K562 (cell line): ENCODE measurements at regions not wholly inside any gene's neighbourhood (a gene's known extent, or its start where the extent isn't known, plus 50 kb on each side); places are given as distances from the start of the nearest gene placed in this dataset.

Experiments used
- ATAC-seq: fragments of 200-7000 bp; cut with Tn5 transposase; 3 replicates; pipeline ENCODE4 v1.9.1; 2020; ENCODE audit warnings: moderate library complexity
- BruUV-seq: library from RNA; stranded (reverse); fragments of 400-500 nt; replicated peaks from 2 replicates; lab custom pipeline; 2021; lab: Mats Ljungman, UMichigan
- CTCF ChIA-PET: fragments of 300-600 bp; formaldehyde crosslinking; extraction: SDS; loops from one replicate; lab custom pipeline; 2021; ENCODE audit warnings: low intra/inter-chr PET ratio; lab: Yijun Ruan, JAX
- POLR2A ChIA-PET: fragments of 300-600, 350-650 bp; sonication (Branson Sonifier 250); formaldehyde crosslinking; extraction: SDS; loops from one replicate; lab custom pipeline; 2021; ENCODE audit warnings: antibody characterized with exemption, inconsistent platforms; lab: Yijun Ruan, JAX
- DNase-seq, 4 experiments: peaks; one replicate each; pipeline versions ENCODE4 v3.0.0 to v3.0.0-alpha.2; 2011 to 2018; ENCODE audit warnings: low spot score in 3 of 4, mixed read lengths in 3 of 4; ENCODE audit errors: extremely low read depth in 1 of 4
- FAIRE-seq: peaks from 2 replicates; lab custom pipeline; 2011; peaks lifted over from hg19 to GRCh38; lab: Jason Lieb, UNC
- H2AFZ ChIP-seq: 2 replicates; pipeline ENCODE4 v1.6.0; 2011; ENCODE audit warnings: low read depth, low read length, control low read depth, inconsistent platforms
- H3K27ac ChIP-seq: fragments of 200-600 bp; 3 replicates; pipeline ENCODE4 v1.8.0; 2011; ENCODE audit warnings: low read depth, mild to moderate bottlenecking, control low read depth, inconsistent platforms, low read length, moderate library complexity, mixed read lengths; ENCODE audit errors: extremely low read depth
- H3K27me3 ChIP-seq, 2 experiments: fragments of 300-600 bp in 1 of 2; 2 replicates in 1 of 2; 3 replicates in 1 of 2; pipeline versions ENCODE4 v1.6.0 to v1.8.0; 2011; ENCODE audit warnings: inconsistent platforms in 2 of 2, low read length in 2 of 2, mild to moderate bottlenecking in 1 of 2, mixed read lengths in 1 of 2, moderate library complexity in 1 of 2; ENCODE audit not compliant: control insufficient read depth in 2 of 2, insufficient read depth in 2 of 2
- H3K36me3 ChIP-seq: fragments of 300-600 bp; 3 replicates; pipeline ENCODE4 v1.8.0; 2011; ENCODE audit warnings: mild to moderate bottlenecking, low read length, inconsistent platforms; ENCODE audit not compliant: control insufficient read depth, insufficient read depth
- H3K4me1 ChIP-seq, 2 experiments: fragments of 200-600 bp in 1 of 2; replicated peaks in 1 of 2; 2 replicates in 1 of 2; 3 replicates in 1 of 2; pipeline versions ENCODE4 v1.5.1 to v1.8.0; 2011; ENCODE audit warnings: inconsistent platforms in 2 of 2, low read length in 2 of 2, mild to moderate bottlenecking in 1 of 2, mixed read lengths in 1 of 2, moderate library complexity in 1 of 2; ENCODE audit not compliant: control insufficient read depth in 2 of 2, insufficient read depth in 2 of 2
- H3K4me2 ChIP-seq: 2 replicates; pipeline ENCODE4 v1.6.1; 2011; ENCODE audit warnings: low read length, control low read depth, inconsistent platforms, mixed read lengths; ENCODE audit not compliant: insufficient read depth
- H3K4me3 ChIP-seq: fragments of 200-600 bp; sonication (generic), shearing (Covaris generic); 2 replicates; pipeline ENCODE4 v1.5.1; 2016; ENCODE audit warnings: control low read depth, inconsistent platforms
- H3K79me2 ChIP-seq: fragments of 200-600 bp; 3 replicates; pipeline ENCODE4 v1.8.0; 2011; ENCODE audit warnings: low read length, inconsistent platforms; ENCODE audit not compliant: control insufficient read depth, insufficient read depth
- H3K9ac ChIP-seq, 2 experiments: 2 replicates each; pipeline versions ENCODE4 v1.6.0 to v1.6.1; 2011; ENCODE audit warnings: low read depth in 2 of 2, low read length in 2 of 2, control low read depth in 1 of 2, inconsistent platforms in 1 of 2, mild to moderate bottlenecking in 1 of 2, mixed read lengths in 1 of 2; ENCODE audit not compliant: insufficient read depth in 1 of 2
- H3K9me1 ChIP-seq: one replicate; pipeline ENCODE4 v1.6.0; 2011; ENCODE audit warnings: inconsistent platforms, mild to moderate bottlenecking, low read length, moderate library complexity; ENCODE audit not compliant: control insufficient read depth, insufficient read depth
- H3K9me3 ChIP-seq: replicated peaks from 2 replicates; pipeline ENCODE4 v1.5.1; 2011; ENCODE audit warnings: low read depth, low read length, inconsistent platforms; ENCODE audit not compliant: control insufficient read depth, insufficient read depth
- H4K20me1 ChIP-seq: replicated peaks from 2 replicates; pipeline ENCODE4 v1.6.1; 2011; ENCODE audit warnings: low read length, inconsistent platforms, mixed read lengths; ENCODE audit not compliant: control insufficient read depth, insufficient read depth
- ASH1L ChIP-seq: fragments of 450-650 bp; IDR thresholded peaks from 2 replicates; pipeline ENCODE4 v1.6.1; 2018; ENCODE audit warnings: borderline replicate concordance, mild to moderate bottlenecking, low read depth; ENCODE audit not compliant: partially characterized antibody
- ATF3 ChIP-seq, 2 experiments: fragments of 450-650 bp in 1 of 2; sonication (generic) in 1 of 2; formaldehyde crosslinking in 1 of 2; IDR thresholded peaks in 1 of 2; conservative IDR thresholded peaks in 1 of 2; 2 replicates each; pipeline versions ENCODE4 v1.6.1 to v1.8.1; 2016 to 2023; ENCODE audit warnings: mild to moderate bottlenecking in 2 of 2, moderate library complexity in 2 of 2, inconsistent platforms in 1 of 2, missing genetic modification reagents in 1 of 2
- EHMT2 ChIP-seq: fragments of 450-650 bp; IDR thresholded peaks from 2 replicates; pipeline ENCODE4 v1.6.1; 2018; ENCODE audit warnings: antibody characterized with exemption
- FOXJ3 ChIP-seq: sonication (generic); formaldehyde crosslinking; IDR thresholded peaks from 2 replicates; pipeline ENCODE4 v1.4.0; 2020; ENCODE audit warnings: mild to moderate bottlenecking, missing genetic modification reagents
- HCFC1 ChIP-seq: IDR thresholded peaks from 2 replicates; pipeline ENCODE4 v1.6.1; 2012; ENCODE audit warnings: low read depth, low read length, improper control_type of control experiment
- NONO ChIP-seq, 2 experiments: fragments of 200-400 bp in 1 of 2; fragments of 450-650 bp in 1 of 2; formaldehyde crosslinking in 1 of 2; IDR thresholded peaks; 2 replicates each; pipeline ENCODE4 v1.6.1; 2017; ENCODE audit warnings: low read depth in 2 of 2, mild to moderate bottlenecking in 2 of 2, moderate library complexity in 2 of 2, low read length in 1 of 2
- PRMT5 ChIP-seq: sonication (generic); formaldehyde crosslinking; IDR thresholded peaks from 2 replicates; pipeline ENCODE4 v1.5.0; 2020; ENCODE audit warnings: missing genetic modification reagents
- WGBS: fragments of 100-300 bp; shearing (Covaris generic); methylation state at CpG from one replicate; pipeline ENCODE4 v1.1.6; 2016; ENCODE audit warnings: low coverage, mixed read lengths; ENCODE audit not compliant: insufficient coverage; ENCODE audit errors: missing lambda C conversion rate; 5-methylcytosine and 5-hydroxymethylcytosine counted together
- in situ Hi-C: fragments of 300-500 bp; cut with MboI; formaldehyde crosslinking; loops from 4 replicates; pipeline ENCODE4 v1.15.0; 2018; ENCODE audit warnings: inconsistent platforms, mixed read lengths
- intact Hi-C: fragments of 100-400 bp; cut with micrococcal nuclease; formaldehyde crosslinking; loops from 2 replicates; pipeline ENCODE4 v1.14.2; 2022
- TF ChIP-seq, protein P1 (sequence below): fragments of 450-650 bp; IDR thresholded peaks from 2 replicates; pipeline ENCODE4 v1.6.1; 2017; ENCODE audit warnings: mild to moderate bottlenecking, moderate library complexity

- Histone ChIP-seq H3K27me3 (peaks cover 2 to 5% of the 10 kb centered on the region in 2 experiments; a peak in 1 of 5 replicates), H3K36me3 (no peaks in the 10 kb centered on the region), H3K4me2 (no peak overlapping the region), H3K9ac (no peak overlapping the region), H3K27ac (no peak overlapping the region), H4K20me1 (no peaks in the 10 kb centered on the region), H3K9me1 (no peaks in the 10 kb centered on the region), H2AFZ (no peak overlapping the region), H3K4me3 (no peak overlapping the region), H3K4me1 (no peaks in the 10 kb centered on the region), H3K79me2 (no peaks in the 10 kb centered on the region), H3K9me3 (no peaks in the 10 kb centered on the region)
- DNase-seq (no peak), FAIRE-seq (no peak), ATAC-seq (no peak)
- ChIA-PET POLR2A (no interaction called here), CTCF (no interaction called here)
- in situ Hi-C loops = no loop called here
- no TSS peak for BruUV-seq
- WGBS = 4% methylated on average over 4 of the region's 7 CpGs
- intact Hi-C loops = no loop called here
- TF ChIP-seq PRMT5 (CRISPR knock-in tag) (no peak), FOXJ3 (CRISPR knock-in tag) (no peak), ASH1L (no peak), EHMT2 (no peak), NONO (IDR thresholded peaks at IDR 0.05; ENCODE audit: low read depth in 2 of 2, low read length in 1 of 2) (no peak), HCFC1 (no peak), ATF3 (IDR thresholded peaks at IDR 0.05) (no peak), ATF3 (CRISPR knock-in tag; conservative IDR thresholded peaks at IDR 0.05) (no peak)
- TF ChIP-seq, protein P1, sequence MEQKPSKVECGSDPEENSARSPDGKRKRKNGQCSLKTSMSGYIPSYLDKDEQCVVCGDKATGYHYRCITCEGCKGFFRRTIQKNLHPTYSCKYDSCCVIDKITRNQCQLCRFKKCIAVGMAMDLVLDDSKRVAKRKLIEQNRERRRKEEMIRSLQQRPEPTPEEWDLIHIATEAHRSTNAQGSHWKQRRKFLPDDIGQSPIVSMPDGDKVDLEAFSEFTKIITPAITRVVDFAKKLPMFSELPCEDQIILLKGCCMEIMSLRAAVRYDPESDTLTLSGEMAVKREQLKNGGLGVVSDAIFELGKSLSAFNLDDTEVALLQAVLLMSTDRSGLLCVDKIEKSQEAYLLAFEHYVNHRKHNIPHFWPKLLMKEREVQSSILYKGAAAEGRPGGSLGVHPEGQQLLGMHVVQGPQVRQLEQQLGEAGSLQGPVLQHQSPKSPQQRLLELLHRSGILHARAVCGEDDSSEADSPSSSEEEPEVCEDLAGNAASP = no peak
These were observed 120.7 kb upstream of the SPATA13 start for GRCh38 chr13:24039621-24040475.
